K562 (cell line): ENCODE measurements at regions not wholly inside any gene's neighbourhood (a gene's known extent, or its start where the extent isn't known, plus 50 kb on each side); places are given as distances from the start of the nearest gene placed in this dataset.

Experiments used
- ATAC-seq: fragments of 200-7000 bp; cut with Tn5 transposase; 3 replicates; pipeline ENCODE4 v1.9.1; 2020; ENCODE audit warnings: moderate library complexity
- BruUV-seq: library from RNA; stranded (reverse); fragments of 400-500 nt; replicated peaks from 2 replicates; lab custom pipeline; 2021; lab: Mats Ljungman, UMichigan
- CTCF ChIA-PET: fragments of 300-600 bp; formaldehyde crosslinking; extraction: SDS; loops from one replicate; lab custom pipeline; 2021; ENCODE audit warnings: low intra/inter-chr PET ratio; lab: Yijun Ruan, JAX
- POLR2A ChIA-PET: fragments of 300-600, 350-650 bp; sonication (Branson Sonifier 250); formaldehyde crosslinking; extraction: SDS; loops from one replicate; lab custom pipeline; 2021; ENCODE audit warnings: antibody characterized with exemption, inconsistent platforms; lab: Yijun Ruan, JAX
- DNase-seq, 4 experiments: peaks; one replicate each; pipeline versions ENCODE4 v3.0.0 to v3.0.0-alpha.2; 2011 to 2018; ENCODE audit warnings: low spot score in 3 of 4, mixed read lengths in 3 of 4; ENCODE audit errors: extremely low read depth in 1 of 4
- FAIRE-seq: peaks from 2 replicates; lab custom pipeline; 2011; peaks lifted over from hg19 to GRCh38; lab: Jason Lieb, UNC
- H2AFZ ChIP-seq: 2 replicates; pipeline ENCODE4 v1.6.0; 2011; ENCODE audit warnings: low read depth, low read length, control low read depth, inconsistent platforms
- H3K27ac ChIP-seq: fragments of 200-600 bp; 3 replicates; pipeline ENCODE4 v1.8.0; 2011; ENCODE audit warnings: low read depth, mild to moderate bottlenecking, control low read depth, inconsistent platforms, low read length, moderate library complexity, mixed read lengths; ENCODE audit errors: extremely low read depth
- H3K27me3 ChIP-seq, 2 experiments: fragments of 300-600 bp in 1 of 2; 2 replicates in 1 of 2; 3 replicates in 1 of 2; pipeline versions ENCODE4 v1.6.0 to v1.8.0; 2011; ENCODE audit warnings: inconsistent platforms in 2 of 2, low read length in 2 of 2, mild to moderate bottlenecking in 1 of 2, mixed read lengths in 1 of 2, moderate library complexity in 1 of 2; ENCODE audit not compliant: control insufficient read depth in 2 of 2, insufficient read depth in 2 of 2
- H3K36me3 ChIP-seq: fragments of 300-600 bp; 3 replicates; pipeline ENCODE4 v1.8.0; 2011; ENCODE audit warnings: mild to moderate bottlenecking, low read length, inconsistent platforms; ENCODE audit not compliant: control insufficient read depth, insufficient read depth
- H3K4me1 ChIP-seq, 2 experiments: fragments of 200-600 bp in 1 of 2; replicated peaks in 1 of 2; 2 replicates in 1 of 2; 3 replicates in 1 of 2; pipeline versions ENCODE4 v1.5.1 to v1.8.0; 2011; ENCODE audit warnings: inconsistent platforms in 2 of 2, low read length in 2 of 2, mild to moderate bottlenecking in 1 of 2, mixed read lengths in 1 of 2, moderate library complexity in 1 of 2; ENCODE audit not compliant: control insufficient read depth in 2 of 2, insufficient read depth in 2 of 2
- H3K4me2 ChIP-seq: 2 replicates; pipeline ENCODE4 v1.6.1; 2011; ENCODE audit warnings: low read length, control low read depth, inconsistent platforms, mixed read lengths; ENCODE audit not compliant: insufficient read depth
- H3K4me3 ChIP-seq: fragments of 200-600 bp; sonication (generic), shearing (Covaris generic); 2 replicates; pipeline ENCODE4 v1.5.1; 2016; ENCODE audit warnings: control low read depth, inconsistent platforms
- H3K79me2 ChIP-seq: fragments of 200-600 bp; 3 replicates; pipeline ENCODE4 v1.8.0; 2011; ENCODE audit warnings: low read length, inconsistent platforms; ENCODE audit not compliant: control insufficient read depth, insufficient read depth
- H3K9ac ChIP-seq, 2 experiments: 2 replicates each; pipeline versions ENCODE4 v1.6.0 to v1.6.1; 2011; ENCODE audit warnings: low read depth in 2 of 2, low read length in 2 of 2, control low read depth in 1 of 2, inconsistent platforms in 1 of 2, mild to moderate bottlenecking in 1 of 2, mixed read lengths in 1 of 2; ENCODE audit not compliant: insufficient read depth in 1 of 2
- H3K9me1 ChIP-seq: one replicate; pipeline ENCODE4 v1.6.0; 2011; ENCODE audit warnings: inconsistent platforms, mild to moderate bottlenecking, low read length, moderate library complexity; ENCODE audit not compliant: control insufficient read depth, insufficient read depth
- H3K9me3 ChIP-seq: replicated peaks from 2 replicates; pipeline ENCODE4 v1.5.1; 2011; ENCODE audit warnings: low read depth, low read length, inconsistent platforms; ENCODE audit not compliant: control insufficient read depth, insufficient read depth
- H4K20me1 ChIP-seq: replicated peaks from 2 replicates; pipeline ENCODE4 v1.6.1; 2011; ENCODE audit warnings: low read length, inconsistent platforms, mixed read lengths; ENCODE audit not compliant: control insufficient read depth, insufficient read depth
- RERE ChIP-seq: sonication (generic); formaldehyde crosslinking; IDR thresholded peaks from 2 replicates; pipeline ENCODE4 v1.8.0; 2023; ENCODE audit warnings: missing genetic modification reagents, mild to moderate bottlenecking, borderline replicate concordance
- ZNF609 ChIP-seq: sonication (generic); formaldehyde crosslinking; IDR thresholded peaks from 2 replicates; pipeline ENCODE4 v1.8.1; 2023; ENCODE audit warnings: missing genetic modification reagents, mild to moderate bottlenecking, borderline replicate concordance
- WGBS: fragments of 100-300 bp; shearing (Covaris generic); methylation state at CpG from one replicate; pipeline ENCODE4 v1.1.6; 2016; ENCODE audit warnings: low coverage, mixed read lengths; ENCODE audit not compliant: insufficient coverage; ENCODE audit errors: missing lambda C conversion rate; 5-methylcytosine and 5-hydroxymethylcytosine counted together
- in situ Hi-C: fragments of 300-500 bp; cut with MboI; formaldehyde crosslinking; loops from 4 replicates; pipeline ENCODE4 v1.15.0; 2018; ENCODE audit warnings: inconsistent platforms, mixed read lengths
- intact Hi-C: fragments of 100-400 bp; cut with micrococcal nuclease; formaldehyde crosslinking; loops from 2 replicates; pipeline ENCODE4 v1.14.2; 2022

DNA sequence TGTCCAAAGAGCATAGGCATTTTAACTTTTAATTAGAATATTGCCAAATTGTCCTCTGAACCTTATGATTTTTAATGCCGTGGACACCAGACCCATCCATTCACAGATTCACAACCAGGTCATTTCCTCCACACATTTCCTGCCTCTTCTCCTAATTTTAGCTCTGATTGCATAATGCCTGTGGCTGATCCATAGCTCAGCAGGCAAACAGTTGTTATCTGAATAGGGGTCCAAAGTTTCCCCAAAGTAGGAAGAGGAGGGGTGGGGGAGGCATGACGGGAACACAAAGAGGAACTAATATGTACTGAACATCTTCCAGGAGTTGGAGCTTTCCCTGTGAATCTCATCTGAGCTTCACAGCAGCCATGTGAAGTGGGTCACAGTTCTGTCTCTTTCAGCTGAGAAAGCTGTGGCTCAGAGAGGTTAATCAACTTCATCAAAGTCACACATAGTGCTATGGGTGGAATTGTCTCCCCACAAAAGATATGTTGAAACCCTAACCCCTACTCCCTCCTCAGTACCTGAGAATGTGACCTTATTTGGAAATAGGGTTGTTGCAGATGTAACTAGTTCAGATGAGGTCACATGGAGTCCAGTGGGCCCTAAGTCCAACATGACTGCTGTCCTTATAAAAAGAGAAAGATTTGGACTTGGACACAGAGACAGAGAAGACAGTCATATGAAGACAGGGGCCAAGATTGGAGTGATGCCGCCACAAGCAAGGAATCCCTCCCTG, 106.7 kb upstream of the AGBL1 start:
- H3K27ac ChIP-seq: no peak overlapping the region
- DNase-seq (no peak), FAIRE-seq (no peak)
- in situ Hi-C loops: no loop called here
- intact Hi-C loops: no loop called here
- no peaks in the 10 kb centered on the region for H3K4me1 ChIP-seq
- 0% methylated on average over 3 of the region's 3 CpGs for WGBS
- no peak overlapping the region for H3K4me2 ChIP-seq
- H2AFZ ChIP-seq: no peak overlapping the region
- TF ChIP-seq ZNF609 (CRISPR knock-in tag) (no peak), RERE (no peak)
- TF ChIP-seq, all 486 proteins: peak for 0
- Histone ChIP-seq H4K20me1 (no peaks in the 10 kb centered on the region), H3K79me2 (no peaks in the 10 kb centered on the region), H3K4me3 (no peak overlapping the region), H3K36me3 (no peaks in the 10 kb centered on the region), H3K9me1 (no peaks in the 10 kb centered on the region), H3K9me3 (no peaks in the 10 kb centered on the region), H3K9ac (no peak overlapping the region), H3K27me3 (no peaks in the 10 kb centered on the region)
- ChIA-PET CTCF (no interaction called here), POLR2A (interaction anchor here (0.5 kb wide), 1 partner anchor 530 kb away, joined by 3 read pairs; no protein-coding TSS in a partner anchor)
- no peak for ATAC-seq
- BruUV-seq: no TSS peak
